ENCODE measurements at regions not wholly inside any gene's neighbourhood (a gene's known extent, or its start where the extent isn't known, plus 50 kb on each side); places are given as distances from the start of the nearest gene placed in this dataset.
"Not testable (repeated sequence)": the region's sequence is repeated elsewhere in the genome, so short reads cannot be mapped to it uniquely, and the experiment has no call there.

- no peak overlapping the region for H3K4me3 Mint-ChIP-seq
- H3K9me3 Mint-ChIP-seq: peaks cover 36% of the 10 kb centered on the region
- H3K27ac Mint-ChIP-seq: no peak overlapping the region
- H3K36me3 Mint-ChIP-seq (ENCODE audit: low read depth): no peaks in the 10 kb centered on the region
- H3K4me1 Mint-ChIP-seq (ENCODE audit: low read depth): no peaks in the 10 kb centered on the region
- no peaks in the 10 kb centered on the region for H3K27me3 Mint-ChIP-seq (ENCODE audit: low read depth)
- DNase-seq (ENCODE audit: low spot score): no peak
These were observed 1253.5 kb downstream of the TYW1 start for GRCh38 chr7:68250143-68250542.

- H3K4me1 Mint-ChIP-seq (ENCODE audit: low read depth); DNase-seq (ENCODE audit: low spot score); H3K27ac Mint-ChIP-seq; H3K27me3 Mint-ChIP-seq (ENCODE audit: low read depth); H3K4me3 Mint-ChIP-seq; H3K36me3 Mint-ChIP-seq (ENCODE audit: low read depth): not testable (repeated sequence)
- H3K9me3 Mint-ChIP-seq: peaks cover 31% of the 10 kb centered on the region
These were observed 1258.2 kb downstream of the TYW1 start for GRCh38 chr7:68254815-68255214.

GRCh38 chr7:68256295-68256694 is 1259.7 kb downstream of the TYW1 start:
- H3K27ac Mint-ChIP-seq: no peak overlapping the region
- H3K4me1 Mint-ChIP-seq (ENCODE audit: low read depth): no peaks in the 10 kb centered on the region
- peaks cover 44% of the 10 kb centered on the region for H3K9me3 Mint-ChIP-seq
- H3K4me3 Mint-ChIP-seq: no peak overlapping the region
- DNase-seq (ENCODE audit: low spot score): no peak
- no peaks in the 10 kb centered on the region for H3K27me3 Mint-ChIP-seq (ENCODE audit: low read depth)
- H3K36me3 Mint-ChIP-seq (ENCODE audit: low read depth): no peaks in the 10 kb centered on the region

GRCh38 chr7:68258609-68259008 is 1262.0 kb downstream of the TYW1 start:
- H3K27me3 Mint-ChIP-seq (ENCODE audit: low read depth): no peaks in the 10 kb centered on the region

GRCh38 chr7:68265258-68265657 is 1268.6 kb downstream of the TYW1 start:
- Mint-ChIP-seq H3K27me3 (ENCODE audit: low read depth) (no peaks in the 10 kb centered on the region), H3K4me1 (ENCODE audit: low read depth) (no peaks in the 10 kb centered on the region), H3K27ac (no peak overlapping the region), H3K9me3 (peaks cover 52% of the 10 kb centered on the region), H3K4me3 (no peak overlapping the region), H3K36me3 (ENCODE audit: low read depth) (no peaks in the 10 kb centered on the region)
- DNase-seq (ENCODE audit: low spot score): no peak

More at GRCh38 chr7:68258609-68259008, 1262.0 kb downstream of the TYW1 start:
- DNase-seq (ENCODE audit: low spot score): no peak
- H3K4me3 Mint-ChIP-seq: no peak overlapping the region
- H3K4me1 Mint-ChIP-seq (ENCODE audit: low read depth): no peaks in the 10 kb centered on the region
- H3K9me3 Mint-ChIP-seq: peaks cover 44% of the 10 kb centered on the region
- H3K27ac Mint-ChIP-seq: no peak overlapping the region
- no peaks in the 10 kb centered on the region for H3K36me3 Mint-ChIP-seq (ENCODE audit: low read depth)

GRCh38 chr7:68266004-68266579 is 1269.5 kb downstream of the TYW1 start:
- Mint-ChIP-seq H3K27me3 (ENCODE audit: low read depth) (no peaks in the 10 kb centered on the region), H3K4me3 (no peak overlapping the region), H3K27ac (no peak overlapping the region), H3K4me1 (ENCODE audit: low read depth) (no peaks in the 10 kb centered on the region), H3K9me3 (peaks cover 44% of the 10 kb centered on the region), H3K36me3 (ENCODE audit: low read depth) (no peaks in the 10 kb centered on the region)
- no peak for DNase-seq (ENCODE audit: low spot score)

GRCh38 chr7:68267486-68267885 is 1270.9 kb downstream of the TYW1 start:
- Mint-ChIP-seq H3K27me3 (ENCODE audit: low read depth) (no peaks in the 10 kb centered on the region), H3K9me3 (peaks cover 44% of the 10 kb centered on the region), H3K4me3 (no peak overlapping the region), H3K4me1 (ENCODE audit: low read depth) (no peaks in the 10 kb centered on the region), H3K27ac (no peak overlapping the region), H3K36me3 (ENCODE audit: low read depth) (no peaks in the 10 kb centered on the region)
- DNase-seq (ENCODE audit: low spot score): no peak

GRCh38 chr7:68269405-68269804 is 1272.8 kb downstream of the TYW1 start:
- H3K36me3 Mint-ChIP-seq (ENCODE audit: low read depth): no peaks in the 10 kb centered on the region
- H3K4me1 Mint-ChIP-seq (ENCODE audit: low read depth): no peaks in the 10 kb centered on the region
- no peaks in the 10 kb centered on the region for H3K27me3 Mint-ChIP-seq (ENCODE audit: low read depth)
- H3K4me3 Mint-ChIP-seq: no peak overlapping the region
- no peak for DNase-seq (ENCODE audit: low spot score)
- no peak overlapping the region for H3K27ac Mint-ChIP-seq
- peaks cover 35% of the 10 kb centered on the region for H3K9me3 Mint-ChIP-seq

- Mint-ChIP-seq H3K9me3 (peaks cover 32% of the 10 kb centered on the region), H3K27ac (no peak overlapping the region), H3K36me3 (ENCODE audit: low read depth) (no peaks in the 10 kb centered on the region), H3K4me1 (ENCODE audit: low read depth) (no peaks in the 10 kb centered on the region), H3K27me3 (ENCODE audit: low read depth) (no peaks in the 10 kb centered on the region), H3K4me3 (no peak overlapping the region)
- no peak for DNase-seq (ENCODE audit: low spot score)
These were observed 1275.9 kb downstream of the TYW1 start for GRCh38 chr7:68272507-68272906.

- no peak for DNase-seq (ENCODE audit: low spot score)
- H3K4me1 Mint-ChIP-seq (ENCODE audit: low read depth): no peaks in the 10 kb centered on the region
- H3K9me3 Mint-ChIP-seq: peaks cover 48% of the 10 kb centered on the region
- H3K27ac Mint-ChIP-seq: no peak overlapping the region
- H3K27me3 Mint-ChIP-seq (ENCODE audit: low read depth): no peaks in the 10 kb centered on the region
- no peaks in the 10 kb centered on the region for H3K36me3 Mint-ChIP-seq (ENCODE audit: low read depth)
- no peak overlapping the region for H3K4me3 Mint-ChIP-seq
These were observed 1280.1 kb downstream of the TYW1 start for GRCh38 chr7:68276725-68277124.

- Mint-ChIP-seq H3K4me1 (ENCODE audit: low read depth) (no peaks in the 10 kb centered on the region), H3K4me3 (no peak overlapping the region), H3K27me3 (ENCODE audit: low read depth) (no peaks in the 10 kb centered on the region), H3K27ac (no peak overlapping the region), H3K9me3 (peaks cover 64% of the 10 kb centered on the region), H3K36me3 (ENCODE audit: low read depth) (no peaks in the 10 kb centered on the region)
- no peak for DNase-seq (ENCODE audit: low spot score)
These were observed 1283.3 kb downstream of the TYW1 start for GRCh38 chr7:68279827-68280400.

- Mint-ChIP-seq H3K4me3 (no peak overlapping the region), H3K9me3 (peaks cover 63% of the 10 kb centered on the region), H3K4me1 (ENCODE audit: low read depth) (no peaks in the 10 kb centered on the region)
These were observed 1284.3 kb downstream of the TYW1 start for GRCh38 chr7:68280931-68281330.

GRCh38 chr7:68288144-68288593 is 1291.5 kb downstream of the TYW1 start:
- H3K36me3 Mint-ChIP-seq (ENCODE audit: low read depth): no peaks in the 10 kb centered on the region
- peaks cover 68% of the 10 kb centered on the region for H3K9me3 Mint-ChIP-seq
- H3K27me3 Mint-ChIP-seq (ENCODE audit: low read depth): no peaks in the 10 kb centered on the region
- DNase-seq (ENCODE audit: low spot score): no peak
- H3K4me1 Mint-ChIP-seq (ENCODE audit: low read depth): no peaks in the 10 kb centered on the region
- H3K27ac Mint-ChIP-seq: no peak overlapping the region
- no peak overlapping the region for H3K4me3 Mint-ChIP-seq

More at GRCh38 chr7:68280931-68281330, 1284.3 kb downstream of the TYW1 start:
- no peaks in the 10 kb centered on the region for H3K36me3 Mint-ChIP-seq (ENCODE audit: low read depth)
- H3K27me3 Mint-ChIP-seq (ENCODE audit: low read depth): no peaks in the 10 kb centered on the region
- H3K27ac Mint-ChIP-seq: no peak overlapping the region
- DNase-seq (ENCODE audit: low spot score): no peak

GRCh38 chr7:68291710-68292109 is 1295.1 kb downstream of the TYW1 start:
- Mint-ChIP-seq H3K4me1 (ENCODE audit: low read depth) (no peaks in the 10 kb centered on the region), H3K27me3 (ENCODE audit: low read depth) (no peaks in the 10 kb centered on the region), H3K9me3 (peaks cover 60% of the 10 kb centered on the region), H3K27ac (no peak overlapping the region), H3K4me3 (no peak overlapping the region), H3K36me3 (ENCODE audit: low read depth) (no peaks in the 10 kb centered on the region)
- no peak for DNase-seq (ENCODE audit: low spot score)

GRCh38 chr7:68295386-68295785 is 1298.8 kb downstream of the TYW1 start:
- Mint-ChIP-seq H3K27me3 (ENCODE audit: low read depth) (no peaks in the 10 kb centered on the region), H3K27ac (no peak overlapping the region), H3K36me3 (ENCODE audit: low read depth) (no peaks in the 10 kb centered on the region)

More at GRCh38 chr7:68295386-68295785, 1298.8 kb downstream of the TYW1 start:
- Mint-ChIP-seq H3K4me3 (no peak overlapping the region), H3K9me3 (peaks cover 54% of the 10 kb centered on the region), H3K4me1 (ENCODE audit: low read depth) (no peaks in the 10 kb centered on the region)
- no peak for DNase-seq (ENCODE audit: low spot score)
